ENCODE measurements at regions not wholly inside any gene's neighbourhood (a gene's known extent, or its start where the extent isn't known, plus 50 kb on each side); places are given as distances from the start of the nearest gene placed in this dataset.

DNA sequence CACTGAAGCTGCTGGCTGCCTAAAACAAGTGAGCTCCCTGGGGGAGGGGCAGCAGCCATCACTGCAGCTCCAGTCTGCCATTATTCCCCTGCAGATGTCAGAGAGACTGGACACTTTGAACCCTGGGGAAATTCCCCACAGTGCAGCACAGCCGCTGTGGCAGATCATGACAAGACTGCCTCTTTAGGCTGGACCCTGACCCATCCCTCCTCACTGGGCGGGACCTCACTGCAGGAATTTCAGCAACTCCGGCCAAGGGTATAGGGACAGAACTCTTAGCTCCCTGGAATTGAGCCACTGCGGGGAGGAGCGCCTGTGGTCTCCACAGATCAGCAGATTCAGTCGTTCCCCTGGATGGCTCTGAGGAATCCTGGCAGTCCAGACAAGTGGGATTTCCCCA, 964.6 kb downstream of the BRINP3 start (continued):
- TF ChIP-seq, protein P1, sequence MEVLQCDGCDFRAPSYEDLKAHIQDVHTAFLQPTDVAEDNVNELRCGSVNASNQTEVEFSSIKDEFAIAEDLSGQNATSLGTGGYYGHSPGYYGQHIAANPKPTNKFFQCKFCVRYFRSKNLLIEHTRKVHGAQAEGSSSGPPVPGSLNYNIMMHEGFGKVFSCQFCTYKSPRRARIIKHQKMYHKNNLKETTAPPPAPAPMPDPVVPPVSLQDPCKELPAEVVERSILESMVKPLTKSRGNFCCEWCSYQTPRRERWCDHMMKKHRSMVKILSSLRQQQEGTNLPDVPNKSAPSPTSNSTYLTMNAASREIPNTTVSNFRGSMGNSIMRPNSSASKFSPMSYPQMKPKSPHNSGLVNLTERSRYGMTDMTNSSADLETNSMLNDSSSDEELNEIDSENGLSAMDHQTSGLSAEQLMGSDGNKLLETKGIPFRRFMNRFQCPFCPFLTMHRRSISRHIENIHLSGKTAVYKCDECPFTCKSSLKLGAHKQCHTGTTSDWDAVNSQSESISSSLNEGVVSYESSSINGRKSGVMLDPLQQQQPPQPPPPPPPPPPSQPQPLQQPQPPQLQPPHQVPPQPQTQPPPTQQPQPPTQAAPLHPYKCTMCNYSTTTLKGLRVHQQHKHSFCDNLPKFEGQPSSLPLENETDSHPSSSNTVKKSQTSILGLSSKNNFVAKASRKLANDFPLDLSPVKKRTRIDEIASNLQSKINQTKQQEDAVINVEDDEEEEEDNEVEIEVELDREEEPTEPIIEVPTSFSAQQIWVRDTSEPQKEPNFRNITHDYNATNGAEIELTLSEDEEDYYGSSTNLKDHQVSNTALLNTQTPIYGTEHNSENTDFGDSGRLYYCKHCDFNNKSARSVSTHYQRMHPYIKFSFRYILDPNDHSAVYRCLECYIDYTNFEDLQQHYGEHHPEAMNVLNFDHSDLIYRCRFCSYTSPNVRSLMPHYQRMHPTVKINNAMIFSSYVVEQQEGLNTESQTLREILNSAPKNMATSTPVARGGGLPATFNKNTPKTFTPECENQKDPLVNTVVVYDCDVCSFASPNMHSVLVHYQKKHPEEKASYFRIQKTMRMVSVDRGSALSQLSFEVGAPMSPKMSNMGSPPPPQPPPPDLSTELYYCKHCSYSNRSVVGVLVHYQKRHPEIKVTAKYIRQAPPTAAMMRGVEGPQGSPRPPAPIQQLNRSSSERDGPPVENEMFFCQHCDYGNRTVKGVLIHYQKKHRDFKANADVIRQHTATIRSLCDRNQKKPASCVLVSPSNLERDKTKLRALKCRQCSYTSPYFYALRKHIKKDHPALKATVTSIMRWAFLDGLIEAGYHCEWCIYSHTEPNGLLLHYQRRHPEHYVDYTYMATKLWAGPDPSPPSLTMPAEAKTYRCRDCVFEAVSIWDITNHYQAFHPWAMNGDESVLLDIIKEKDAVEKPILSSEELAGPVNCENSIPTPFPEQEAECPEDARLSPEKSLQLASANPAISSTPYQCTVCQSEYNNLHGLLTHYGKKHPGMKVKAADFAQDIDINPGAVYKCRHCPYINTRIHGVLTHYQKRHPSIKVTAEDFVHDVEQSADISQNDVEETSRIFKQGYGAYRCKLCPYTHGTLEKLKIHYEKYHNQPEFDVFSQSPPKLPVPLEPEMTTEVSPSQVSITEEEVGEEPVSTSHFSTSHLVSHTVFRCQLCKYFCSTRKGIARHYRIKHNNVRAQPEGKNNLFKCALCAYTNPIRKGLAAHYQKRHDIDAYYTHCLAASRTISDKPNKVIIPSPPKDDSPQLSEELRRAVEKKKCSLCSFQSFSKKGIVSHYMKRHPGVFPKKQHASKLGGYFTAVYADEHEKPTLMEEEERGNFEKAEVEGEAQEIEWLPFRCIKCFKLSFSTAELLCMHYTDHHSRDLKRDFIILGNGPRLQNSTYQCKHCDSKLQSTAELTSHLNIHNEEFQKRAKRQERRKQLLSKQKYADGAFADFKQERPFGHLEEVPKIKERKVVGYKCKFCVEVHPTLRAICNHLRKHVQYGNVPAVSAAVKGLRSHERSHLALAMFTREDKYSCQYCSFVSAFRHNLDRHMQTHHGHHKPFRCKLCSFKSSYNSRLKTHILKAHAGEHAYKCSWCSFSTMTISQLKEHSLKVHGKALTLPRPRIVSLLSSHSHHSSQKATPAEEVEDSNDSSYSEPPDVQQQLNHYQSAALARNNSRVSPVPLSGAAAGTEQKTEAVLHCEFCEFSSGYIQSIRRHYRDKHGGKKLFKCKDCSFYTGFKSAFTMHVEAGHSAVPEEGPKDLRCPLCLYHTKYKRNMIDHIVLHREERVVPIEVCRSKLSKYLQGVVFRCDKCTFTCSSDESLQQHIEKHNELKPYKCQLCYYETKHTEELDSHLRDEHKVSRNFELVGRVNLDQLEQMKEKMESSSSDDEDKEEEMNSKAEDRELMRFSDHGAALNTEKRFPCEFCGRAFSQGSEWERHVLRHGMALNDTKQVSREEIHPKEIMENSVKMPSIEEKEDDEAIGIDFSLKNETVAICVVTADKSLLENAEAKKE (CRISPR knock-in tag; IDR thresholded peaks at IDR 0.05), result no peak
- no peak for TF ChIP-seq EZH2phosphoT487 (IDR thresholded peaks at IDR 0.05; ENCODE audit: unreplicated experiment)
- TF ChIP-seq ZNF331 (CRISPR knock-in tag; IDR thresholded peaks at IDR 0.05; ENCODE audit: low read depth), result no peak
- no peak for TF ChIP-seq STAT1 (IDR thresholded peaks at IDR 0.05; ENCODE audit: unreplicated experiment)
- TF ChIP-seq JUNB (IDR thresholded peaks at IDR 0.05; ENCODE audit: unreplicated experiment), result no peak
- TF ChIP-seq POLR2AphosphoS5 (IDR thresholded peaks at IDR 0.05; ENCODE audit: low read depth), result no peak
- no peak for TF ChIP-seq CREB1 (CRISPR knock-in tag; IDR thresholded peaks at IDR 0.05; ENCODE audit: low read depth)
- TF ChIP-seq, protein P2, sequence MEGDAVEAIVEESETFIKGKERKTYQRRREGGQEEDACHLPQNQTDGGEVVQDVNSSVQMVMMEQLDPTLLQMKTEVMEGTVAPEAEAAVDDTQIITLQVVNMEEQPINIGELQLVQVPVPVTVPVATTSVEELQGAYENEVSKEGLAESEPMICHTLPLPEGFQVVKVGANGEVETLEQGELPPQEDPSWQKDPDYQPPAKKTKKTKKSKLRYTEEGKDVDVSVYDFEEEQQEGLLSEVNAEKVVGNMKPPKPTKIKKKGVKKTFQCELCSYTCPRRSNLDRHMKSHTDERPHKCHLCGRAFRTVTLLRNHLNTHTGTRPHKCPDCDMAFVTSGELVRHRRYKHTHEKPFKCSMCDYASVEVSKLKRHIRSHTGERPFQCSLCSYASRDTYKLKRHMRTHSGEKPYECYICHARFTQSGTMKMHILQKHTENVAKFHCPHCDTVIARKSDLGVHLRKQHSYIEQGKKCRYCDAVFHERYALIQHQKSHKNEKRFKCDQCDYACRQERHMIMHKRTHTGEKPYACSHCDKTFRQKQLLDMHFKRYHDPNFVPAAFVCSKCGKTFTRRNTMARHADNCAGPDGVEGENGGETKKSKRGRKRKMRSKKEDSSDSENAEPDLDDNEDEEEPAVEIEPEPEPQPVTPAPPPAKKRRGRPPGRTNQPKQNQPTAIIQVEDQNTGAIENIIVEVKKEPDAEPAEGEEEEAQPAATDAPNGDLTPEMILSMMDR (conservative IDR thresholded peaks at IDR 0.05; ENCODE audit: low read depth in 2 of 2), result no peak
- TF ChIP-seq, protein P3, sequence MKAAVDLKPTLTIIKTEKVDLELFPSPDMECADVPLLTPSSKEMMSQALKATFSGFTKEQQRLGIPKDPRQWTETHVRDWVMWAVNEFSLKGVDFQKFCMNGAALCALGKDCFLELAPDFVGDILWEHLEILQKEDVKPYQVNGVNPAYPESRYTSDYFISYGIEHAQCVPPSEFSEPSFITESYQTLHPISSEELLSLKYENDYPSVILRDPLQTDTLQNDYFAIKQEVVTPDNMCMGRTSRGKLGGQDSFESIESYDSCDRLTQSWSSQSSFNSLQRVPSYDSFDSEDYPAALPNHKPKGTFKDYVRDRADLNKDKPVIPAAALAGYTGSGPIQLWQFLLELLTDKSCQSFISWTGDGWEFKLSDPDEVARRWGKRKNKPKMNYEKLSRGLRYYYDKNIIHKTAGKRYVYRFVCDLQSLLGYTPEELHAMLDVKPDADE (IDR thresholded peaks at IDR 0.05), result no peak

Data from GM23338 (cell line).